ENCODE measurements at regions not wholly inside any gene's neighbourhood (a gene's known extent, or its start where the extent isn't known, plus 50 kb on each side); places are given as distances from the start of the nearest gene placed in this dataset.

DNA sequence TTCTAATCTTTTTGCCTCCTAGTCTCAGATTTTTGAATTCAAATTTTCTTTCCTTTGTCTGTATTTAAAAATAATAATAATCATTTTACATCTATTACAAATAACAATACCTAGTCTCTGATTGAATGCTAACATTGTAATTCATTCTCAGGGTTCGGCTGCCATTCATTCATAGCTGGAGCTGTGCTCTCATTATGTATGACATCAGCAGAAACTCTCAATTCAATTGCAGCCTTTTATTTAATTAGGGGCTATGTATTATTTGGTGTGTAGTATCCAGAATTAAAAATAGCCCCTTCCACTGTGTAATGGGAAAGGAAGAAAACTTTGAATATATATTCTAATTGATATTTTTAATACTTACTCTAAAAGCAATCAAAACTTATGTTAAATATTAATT, 270.4 kb upstream of the MDFIC2 start:
- TF ChIP-seq, protein P1, sequence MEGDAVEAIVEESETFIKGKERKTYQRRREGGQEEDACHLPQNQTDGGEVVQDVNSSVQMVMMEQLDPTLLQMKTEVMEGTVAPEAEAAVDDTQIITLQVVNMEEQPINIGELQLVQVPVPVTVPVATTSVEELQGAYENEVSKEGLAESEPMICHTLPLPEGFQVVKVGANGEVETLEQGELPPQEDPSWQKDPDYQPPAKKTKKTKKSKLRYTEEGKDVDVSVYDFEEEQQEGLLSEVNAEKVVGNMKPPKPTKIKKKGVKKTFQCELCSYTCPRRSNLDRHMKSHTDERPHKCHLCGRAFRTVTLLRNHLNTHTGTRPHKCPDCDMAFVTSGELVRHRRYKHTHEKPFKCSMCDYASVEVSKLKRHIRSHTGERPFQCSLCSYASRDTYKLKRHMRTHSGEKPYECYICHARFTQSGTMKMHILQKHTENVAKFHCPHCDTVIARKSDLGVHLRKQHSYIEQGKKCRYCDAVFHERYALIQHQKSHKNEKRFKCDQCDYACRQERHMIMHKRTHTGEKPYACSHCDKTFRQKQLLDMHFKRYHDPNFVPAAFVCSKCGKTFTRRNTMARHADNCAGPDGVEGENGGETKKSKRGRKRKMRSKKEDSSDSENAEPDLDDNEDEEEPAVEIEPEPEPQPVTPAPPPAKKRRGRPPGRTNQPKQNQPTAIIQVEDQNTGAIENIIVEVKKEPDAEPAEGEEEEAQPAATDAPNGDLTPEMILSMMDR (conservative IDR thresholded peaks at IDR 0.05) = no peak
- no peak for TF ChIP-seq ZFX (IDR thresholded peaks at IDR 0.05)

Data from C4-2B (cell line).